Esophagus muscularis mucosa (tissue), 4 donors: ENCODE measurements at regions not wholly inside any gene's neighbourhood (a gene's known extent, or its start where the extent isn't known, plus 50 kb on each side); places are given as distances from the start of the nearest gene placed in this dataset.
"Not testable (repeated sequence)": the region's sequence is repeated elsewhere in the genome, so short reads cannot be mapped to it uniquely, and the experiment has no call there.

Experiments
- DNase-seq: peaks from one replicate; pipeline ENCODE4 v3.0.0-alpha.2; 2017; ENCODE audit errors: extremely low spot score
- H3K27ac ChIP-seq, 4 donors: fragments of 200-600 bp; sonication (generic); replicated peaks in 1 of 4; 1 replicate in 3 of 4; 2 replicates in 1 of 4; pipeline ENCODE4 v1.5.1; 2016 to 2019; ENCODE audit warnings: mild to moderate bottlenecking in 1 of 4
- H3K27me3 ChIP-seq, 4 donors: fragments of 200-600 bp; sonication (generic); one replicate each; pipeline versions ENCODE4 v1.5.1 to v1.6.0; 2016 to 2019
- H3K36me3 ChIP-seq, 4 donors: fragments of 200-600 bp; sonication (generic); one replicate each; pipeline ENCODE4 v1.5.1; 2016 to 2019
- H3K4me1 ChIP-seq, 4 donors: fragments of 200-600 bp; sonication (generic); one replicate each; pipeline ENCODE4 v1.5.1; 2016 to 2019
- H3K4me3 ChIP-seq, 4 donors: fragments of 200-600 bp; sonication (generic); 1 replicate in 2 of 4; 2 replicates in 2 of 4; pipeline ENCODE4 v1.5.1; 2016 to 2019; ENCODE audit warnings: mild to moderate bottlenecking in 4 of 4, moderate library complexity in 1 of 4
- H3K9me3 ChIP-seq, 4 donors: fragments of 200-600 bp; sonication (generic); 1 replicate in 3 of 4; 2 replicates in 1 of 4; pipeline ENCODE4 v1.5.1; 2016 to 2019
- CTCF ChIP-seq, 3 experiments: fragments of 200-600 bp in 2 of 3; fragments of 450-650 bp in 1 of 3; sonication (generic) in 2 of 3; IDR thresholded peaks; one replicate each; pipeline ENCODE4 v1.5.1; 2017 to 2019; ENCODE audit warnings: antibody characterized with exemption in 3 of 3, mild to moderate bottlenecking in 2 of 3, moderate library complexity in 1 of 3
- EP300 ChIP-seq: sonication (generic); formaldehyde crosslinking; IDR thresholded peaks from one replicate; pipeline ENCODE4 v1.6.1; 2017; ENCODE audit warnings: antibody characterized with exemption
- POLR2A ChIP-seq: fragments of 450-650 bp; IDR thresholded peaks from one replicate; pipeline ENCODE4 v1.6.1; 2017; ENCODE audit warnings: antibody characterized with exemption, moderate library complexity, mild to moderate bottlenecking, low read depth
- POLR2AphosphoS5 ChIP-seq, 2 donors: sonication (generic); formaldehyde crosslinking; IDR thresholded peaks; one replicate each; pipeline ENCODE4 v1.6.1; 2017; ENCODE audit warnings: antibody characterized with exemption in 2 of 2
- WGBS: methylation state at CpG from one replicate; pipeline ENCODE4 v1.1.5; 2018; 5-methylcytosine and 5-hydroxymethylcytosine counted together
- intact Hi-C: fragments of 100-400 bp; cut with DNase I; formaldehyde crosslinking; loops from one replicate; pipeline ENCODE4 v1.15.1; 2023

GRCh38 chr5:108686676-108687075 is 61.0 kb upstream of the FER start:
- DNase-seq: no peak
- peaks cover 0 to 12% (median 7%) of the 10 kb centered on the region in 4 donors for H3K4me1 ChIP-seq
- no peak overlapping the region for H3K4me3 ChIP-seq
- 39% methylated on average over 1 of the region's 1 CpG for WGBS
- intact Hi-C loops: no loop called here
- H3K27ac ChIP-seq: no peak overlapping the region
- no peaks in the 10 kb centered on the region for H3K36me3 ChIP-seq
- no peaks in the 10 kb centered on the region for H3K9me3 ChIP-seq
- TF ChIP-seq EP300 (no peak), POLR2AphosphoS5 (IDR thresholded peaks at IDR 0.05) (no peak), CTCF (IDR thresholded peaks at IDR 0.05) (no peak), POLR2A (no peak)
- H3K27me3 ChIP-seq: no peaks in the 10 kb centered on the region

GRCh38 chr5:108685448-108686216 is 62.1 kb upstream of the FER start:
- H3K27me3 ChIP-seq, H3K9me3 ChIP-seq, H3K4me3 ChIP-seq, H3K27ac ChIP-seq, DNase-seq, H3K36me3 ChIP-seq, intact Hi-C loops: not testable (repeated sequence)
- peaks cover 0 to 14% (median 10%) of the 10 kb centered on the region in 4 donors for H3K4me1 ChIP-seq
- 76% methylated on average over 8 of the region's 19 CpGs for whole genome bisulfite sequencing

GRCh38 chr5:108681079-108681921 is 66.4 kb upstream of the FER start:
- no peak for DNase-seq
- TF ChIP-seq EP300: no peak
- TF ChIP-seq CTCF (IDR thresholded peaks at IDR 0.05): peak; percentile 78 to 92 (median 87)
- peak in 1 of 2 donors; percentile 28 for TF ChIP-seq POLR2AphosphoS5 (IDR thresholded peaks at IDR 0.05)
- no peaks in the 10 kb centered on the region for H3K27me3 ChIP-seq
- peaks cover 0 to 7% (median 4%) of the 10 kb centered on the region in 4 donors for H3K4me1 ChIP-seq
- 14% methylated on average over 5 of the region's 5 CpGs for WGBS
- peak overlapping the region; percentile 37 to 74 (median 65) for H3K27ac ChIP-seq
- intact Hi-C loops: loop anchor here (5.0 kb wide), 2 partner anchors 46 to 66 kb away; partner anchors contain the start of gene FER
- H3K36me3 ChIP-seq: no peaks in the 10 kb centered on the region
- H3K9me3 ChIP-seq: no peaks in the 10 kb centered on the region
- H3K4me3 ChIP-seq: peak overlapping the region in 2 of 4 donors; percentile 36 to 42

GRCh38 chr5:108678091-108678490 is 69.6 kb upstream of the FER start:
- intact Hi-C loops: no loop called here
- DNase-seq: no peak
- 84% methylated on average over 4 of the region's 4 CpGs for WGBS
- TF ChIP-seq CTCF (IDR thresholded peaks at IDR 0.05): no peak
- no peak for TF ChIP-seq EP300
- no peak for TF ChIP-seq POLR2AphosphoS5 (IDR thresholded peaks at IDR 0.05)
- no peak for TF ChIP-seq POLR2A
- Histone ChIP-seq H3K27me3 (no peaks in the 10 kb centered on the region), H3K36me3 (no peaks in the 10 kb centered on the region), H3K9me3 (no peaks in the 10 kb centered on the region), H3K4me1 (peaks cover 0 to 7% (median 4%) of the 10 kb centered on the region in 4 donors), H3K27ac (no peak overlapping the region), H3K4me3 (no peak overlapping the region)

- intact Hi-C loops: no loop called here
- no peak for DNase-seq
- Histone ChIP-seq H3K27me3 (no peaks in the 10 kb centered on the region), H3K36me3 (no peaks in the 10 kb centered on the region), H3K27ac (no peak overlapping the region), H3K4me1 (no peaks in the 10 kb centered on the region), H3K4me3 (no peak overlapping the region), H3K9me3 (no peaks in the 10 kb centered on the region)
- WGBS: 93% methylated on average over 5 of the region's 5 CpGs
- TF ChIP-seq EP300 (no peak), POLR2A (no peak), CTCF (IDR thresholded peaks at IDR 0.05) (no peak), POLR2AphosphoS5 (IDR thresholded peaks at IDR 0.05) (no peak)
Observed at GRCh38 chr5:108675736-108676135, 72.0 kb upstream of the FER start.
